Fibroblast of lung (primary cell): ENCODE measurements at regions not wholly inside any gene's neighbourhood (a gene's known extent, or its start where the extent isn't known, plus 50 kb on each side); places are given as distances from the start of the nearest gene placed in this dataset.

Experiments
- DNase-seq, 2 donors: peaks; one replicate each; pipeline versions ENCODE4 v3.0.0 to v3.0.0-alpha.2; 2010; ENCODE audit warnings: low read depth in 2 of 2
- H2AFZ ChIP-seq: 2 replicates; pipeline ENCODE4 v1.5.1; 2012; ENCODE audit warnings: low read length, control low read depth, inconsistent platforms
- H3K27ac ChIP-seq: 2 replicates; pipeline ENCODE4 v1.5.1; 2011; ENCODE audit warnings: low read length, control low read depth; ENCODE audit not compliant: insufficient read depth
- H3K27me3 ChIP-seq: 2 replicates; pipeline ENCODE4 v1.5.1; 2011; ENCODE audit warnings: mild to moderate bottlenecking, low read length; ENCODE audit not compliant: control insufficient read depth, insufficient read depth
- H3K36me3 ChIP-seq: 2 replicates; pipeline ENCODE4 v1.5.1; 2011; ENCODE audit warnings: low read length; ENCODE audit not compliant: control insufficient read depth, insufficient read depth
- H3K4me1 ChIP-seq: 2 replicates; pipeline ENCODE4 v1.5.1; 2011; ENCODE audit warnings: low read length; ENCODE audit not compliant: control insufficient read depth, insufficient read depth; ENCODE audit errors: extremely low read depth
- H3K4me2 ChIP-seq: 2 replicates; pipeline ENCODE4 v1.5.1; 2011; ENCODE audit warnings: low read length, control low read depth; ENCODE audit not compliant: insufficient read depth; ENCODE audit errors: extremely low read depth
- H3K4me3 ChIP-seq, 4 experiments: fragments of 200-600 bp in 1 of 4; sonication (generic) in 1 of 4; replicated peaks in 1 of 4; 2 replicates each; pipeline ENCODE4 v1.5.1; 2011 to 2016; ENCODE audit warnings: low read length in 4 of 4, low read depth in 3 of 4, mild to moderate bottlenecking in 3 of 4, control low read depth in 2 of 4, inconsistent platforms in 1 of 4, mixed read lengths in 1 of 4; ENCODE audit not compliant: insufficient read depth in 1 of 4; ENCODE audit errors: control extremely low read depth in 1 of 4
- H3K79me2 ChIP-seq: 2 replicates; pipeline ENCODE4 v1.5.1; 2012; ENCODE audit warnings: mild to moderate bottlenecking, low read length, inconsistent platforms; ENCODE audit not compliant: control insufficient read depth, insufficient read depth
- H3K9ac ChIP-seq: 2 replicates; pipeline ENCODE4 v1.5.1; 2011; ENCODE audit warnings: mild to moderate bottlenecking, low read length, control low read depth; ENCODE audit not compliant: insufficient read depth
- H3K9me3 ChIP-seq: 2 replicates; pipeline ENCODE4 v1.5.1; 2012; ENCODE audit warnings: low read depth, low read length; ENCODE audit not compliant: control insufficient read depth, insufficient read depth
- H4K20me1 ChIP-seq: 2 replicates; pipeline ENCODE4 v1.5.1; 2011; ENCODE audit warnings: low read length; ENCODE audit not compliant: control insufficient read depth, insufficient read depth; ENCODE audit errors: extremely low read depth
- CTCF ChIP-seq, 2 donors: IDR thresholded peaks in 1 of 2; conservative IDR thresholded peaks in 1 of 2; 1 replicate in 1 of 2; 2 replicates in 1 of 2; pipeline ENCODE4 v1.5.1; 2011 to 2012; ENCODE audit warnings: low read length in 2 of 2, control low read depth in 1 of 2, inconsistent platforms in 1 of 2, low read depth in 1 of 2, mild to moderate bottlenecking in 1 of 2
- EZH2 ChIP-seq: IDR thresholded peaks from 2 replicates; pipeline ENCODE4 v1.5.1; 2012; ENCODE audit warnings: low read length, control low read depth, mild to moderate bottlenecking; ENCODE audit errors: missing control alignments

GRCh38 chr7:24141874-24142509 is 142.0 kb upstream of the NPY start:
- TF ChIP-seq EZH2, result no peak
- no peak for TF ChIP-seq CTCF (conservative IDR thresholded peaks at IDR 0.05 in 1 of 2, IDR thresholded peaks at IDR 0.05 in 1 of 2; ENCODE audit: low read depth in 1 of 2, low read length in 2 of 2)
- Histone ChIP-seq H3K36me3 (no peaks in the 10 kb centered on the region), H3K79me2 (no peaks in the 10 kb centered on the region), H3K27ac (no peak overlapping the region), H3K4me1 (no peaks in the 10 kb centered on the region), H2AFZ (no peak overlapping the region), H3K27me3 (no peaks in the 10 kb centered on the region), H3K4me2 (no peak overlapping the region), H3K4me3 (no peak overlapping the region), H3K9ac (no peak overlapping the region), H3K9me3 (no peaks in the 10 kb centered on the region), H4K20me1 (no peaks in the 10 kb centered on the region)
- no peak for DNase-seq

DNA sequence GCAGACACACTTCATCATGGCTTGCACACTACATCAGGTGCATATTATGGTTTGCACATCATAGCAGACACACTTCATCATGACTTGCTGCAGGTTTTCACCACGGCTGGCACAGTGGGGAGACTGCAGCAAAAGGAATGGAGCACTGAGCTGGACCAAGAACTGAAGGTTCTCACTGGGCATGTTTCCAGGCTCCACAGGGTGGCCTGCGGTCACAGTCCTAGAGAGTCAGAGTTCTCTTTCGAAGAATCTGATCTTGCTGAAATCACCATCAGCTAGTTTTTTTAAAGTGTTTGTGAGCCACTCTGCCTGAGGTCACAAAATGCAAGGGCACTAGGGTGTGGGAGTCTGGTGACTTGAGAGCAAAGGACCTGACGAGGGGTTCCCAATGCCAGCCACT is 140.4 kb upstream of the NPY start:
- H4K20me1 ChIP-seq, result no peaks in the 10 kb centered on the region
- no peaks in the 10 kb centered on the region for H3K9me3 ChIP-seq
- DNase-seq, result peak in 1 of 2 donors; percentile 1
- no peak for TF ChIP-seq EZH2
- H3K36me3 ChIP-seq, result no peaks in the 10 kb centered on the region
- H3K4me1 ChIP-seq, result no peaks in the 10 kb centered on the region
- H3K4me3 ChIP-seq, result no peak overlapping the region
- no peaks in the 10 kb centered on the region for H3K79me2 ChIP-seq
- no peak overlapping the region for H3K9ac ChIP-seq
- H3K27me3 ChIP-seq, result no peaks in the 10 kb centered on the region
- no peak overlapping the region for H2AFZ ChIP-seq
- H3K27ac ChIP-seq, result no peak overlapping the region
- H3K4me2 ChIP-seq, result no peak overlapping the region

DNA sequence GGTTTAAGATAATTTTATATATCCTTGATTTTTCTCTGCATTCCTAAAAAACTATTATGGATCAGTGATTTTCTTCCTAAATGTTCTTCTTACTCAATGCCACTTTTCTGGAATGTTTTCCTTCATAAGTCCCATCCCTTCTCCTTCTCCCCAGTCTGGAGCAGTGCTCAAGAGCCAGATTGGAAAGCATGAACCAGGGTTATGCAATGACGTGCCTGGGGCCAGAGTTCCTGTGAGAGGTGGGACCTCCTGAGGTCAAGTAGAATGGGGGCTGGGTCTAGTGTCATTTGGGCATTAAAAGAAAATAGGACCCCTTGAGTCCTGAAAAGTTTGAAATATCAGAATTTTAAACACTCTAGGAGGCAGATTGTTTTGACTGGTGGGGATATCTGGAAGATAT is 132.0 kb upstream of the NPY start:
- no peaks in the 10 kb centered on the region for H4K20me1 ChIP-seq
- no peaks in the 10 kb centered on the region for H3K27me3 ChIP-seq
- H3K9me3 ChIP-seq, result no peaks in the 10 kb centered on the region
- H3K27ac ChIP-seq, result no peak overlapping the region
- no peak for TF ChIP-seq CTCF (conservative IDR thresholded peaks at IDR 0.05 in 1 of 2, IDR thresholded peaks at IDR 0.05 in 1 of 2; ENCODE audit: low read depth in 1 of 2, low read length in 2 of 2)
- TF ChIP-seq EZH2, result no peak
- no peak overlapping the region for H2AFZ ChIP-seq
- H3K4me3 ChIP-seq, result no peak overlapping the region
- no peak overlapping the region for H3K9ac ChIP-seq
- H3K36me3 ChIP-seq, result no peaks in the 10 kb centered on the region
- no peak overlapping the region for H3K4me2 ChIP-seq
- H3K79me2 ChIP-seq, result no peaks in the 10 kb centered on the region
- H3K4me1 ChIP-seq, result no peaks in the 10 kb centered on the region
- DNase-seq, result no peak
